ENCODE measurements at regions not wholly inside any gene's neighbourhood (a gene's known extent, or its start where the extent isn't known, plus 50 kb on each side); places are given as distances from the start of the nearest gene placed in this dataset.

DNA sequence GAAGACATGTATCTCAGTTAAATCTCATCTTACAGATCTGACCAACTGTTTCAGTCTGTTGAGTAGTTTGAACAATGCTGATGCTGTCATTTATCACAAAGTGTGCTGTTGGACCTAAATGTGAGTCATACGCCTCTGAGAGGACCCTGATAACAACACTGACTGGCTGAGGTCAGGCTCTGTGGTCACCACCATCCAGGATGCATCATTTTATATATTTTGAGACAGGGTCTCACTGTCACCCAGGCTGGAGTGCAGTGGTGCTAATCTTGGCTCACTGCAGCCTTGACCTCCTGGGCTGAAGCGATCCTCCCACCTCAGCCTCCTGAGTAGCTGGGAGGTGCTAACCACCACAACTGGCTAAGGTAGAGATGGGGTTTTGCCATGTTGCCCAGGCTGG lies 181.0 kb upstream of the RGS6 start:
- TF ChIP-seq, protein P1, sequence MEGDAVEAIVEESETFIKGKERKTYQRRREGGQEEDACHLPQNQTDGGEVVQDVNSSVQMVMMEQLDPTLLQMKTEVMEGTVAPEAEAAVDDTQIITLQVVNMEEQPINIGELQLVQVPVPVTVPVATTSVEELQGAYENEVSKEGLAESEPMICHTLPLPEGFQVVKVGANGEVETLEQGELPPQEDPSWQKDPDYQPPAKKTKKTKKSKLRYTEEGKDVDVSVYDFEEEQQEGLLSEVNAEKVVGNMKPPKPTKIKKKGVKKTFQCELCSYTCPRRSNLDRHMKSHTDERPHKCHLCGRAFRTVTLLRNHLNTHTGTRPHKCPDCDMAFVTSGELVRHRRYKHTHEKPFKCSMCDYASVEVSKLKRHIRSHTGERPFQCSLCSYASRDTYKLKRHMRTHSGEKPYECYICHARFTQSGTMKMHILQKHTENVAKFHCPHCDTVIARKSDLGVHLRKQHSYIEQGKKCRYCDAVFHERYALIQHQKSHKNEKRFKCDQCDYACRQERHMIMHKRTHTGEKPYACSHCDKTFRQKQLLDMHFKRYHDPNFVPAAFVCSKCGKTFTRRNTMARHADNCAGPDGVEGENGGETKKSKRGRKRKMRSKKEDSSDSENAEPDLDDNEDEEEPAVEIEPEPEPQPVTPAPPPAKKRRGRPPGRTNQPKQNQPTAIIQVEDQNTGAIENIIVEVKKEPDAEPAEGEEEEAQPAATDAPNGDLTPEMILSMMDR (IDR thresholded peaks at IDR 0.05; ENCODE audit: low read depth, low read length, missing input control): no peak
- no peak for TF ChIP-seq SP1 (IDR thresholded peaks at IDR 0.05)
